Retina (tissue), 1 donor: ENCODE measurements at regions not wholly inside any gene's neighbourhood (a gene's known extent, or its start where the extent isn't known, plus 50 kb on each side); places are given as distances from the start of the nearest gene placed in this dataset.

Experiments
- DNase-seq: peaks from one replicate; pipeline ENCODE4 v3.0.0-alpha.2; 2016

GRCh38 chr5:119792161-119792799 lies 162.9 kb downstream of the FAM170A start:
- no peak for DNase-seq

DNA sequence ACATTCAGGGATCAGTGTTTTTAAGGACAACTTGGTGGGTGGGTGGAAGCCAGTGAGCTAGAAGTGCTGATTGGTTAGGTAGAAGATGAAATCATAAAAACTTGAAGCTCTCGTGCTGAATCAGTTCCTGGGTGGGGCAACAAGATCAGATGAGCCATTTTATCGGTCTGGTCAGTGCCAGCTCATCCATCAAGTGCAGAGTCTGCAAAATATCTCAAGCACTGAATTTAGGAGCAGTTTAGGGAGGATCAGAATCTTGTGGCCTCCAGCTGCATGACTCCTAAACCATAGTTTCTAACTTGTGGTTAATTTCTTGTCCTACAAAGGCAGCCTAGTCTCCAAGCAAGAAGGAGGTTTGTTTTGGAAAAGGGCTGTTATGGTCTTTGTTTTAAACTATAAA lies 166.4 kb downstream of the FAM170A start:
- DNase-seq: no peak

DNA sequence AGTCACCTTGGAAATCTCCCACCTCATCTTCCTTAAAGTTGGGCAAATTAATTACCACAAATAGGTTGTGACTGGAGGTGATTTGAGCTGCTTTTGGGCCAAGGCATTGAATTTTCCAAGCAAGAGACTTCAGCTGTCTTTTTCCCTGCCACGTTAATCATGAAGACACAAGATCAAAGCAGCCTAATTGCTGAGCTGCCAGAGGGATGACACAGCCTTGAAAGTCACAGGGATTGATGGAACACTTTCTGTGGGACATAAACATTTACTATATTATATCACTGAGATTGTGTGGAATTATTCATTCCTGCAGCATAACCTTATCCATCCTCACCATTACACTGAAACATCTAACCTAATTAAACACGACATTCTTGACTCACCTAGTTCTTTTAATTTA lies 172.2 kb downstream of the FAM170A start:
- no peak for DNase-seq

DNA sequence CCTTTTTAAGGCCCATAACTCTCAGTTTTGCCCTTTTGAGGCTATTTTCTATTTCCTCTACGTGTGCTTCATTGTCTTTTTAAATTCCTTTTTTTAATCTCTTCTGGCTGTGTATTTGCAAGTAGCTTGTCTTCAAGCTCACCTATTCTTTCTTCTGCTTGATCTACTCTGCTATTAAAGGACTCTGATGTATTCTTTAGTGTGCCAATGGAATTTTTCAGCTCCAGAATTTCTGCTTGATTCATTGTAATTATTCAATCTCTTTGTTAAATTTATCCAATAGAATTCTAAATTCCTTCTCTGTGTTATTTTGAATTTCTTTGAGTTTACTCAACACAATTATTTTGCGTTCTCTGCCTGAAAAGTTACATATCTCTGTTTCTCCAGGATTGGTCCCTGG lies 178.7 kb downstream of the FAM170A start:
- no peak for DNase-seq

- no peak for DNase-seq
Measured at GRCh38 chr5:119808474-119808873, 179.1 kb downstream of the FAM170A start.

GRCh38 chr5:119810217-119810616 lies 180.9 kb downstream of the FAM170A start:
- DNase-seq: no peak

GRCh38 chr5:119811458-119811857 lies 182.1 kb downstream of the FAM170A start:
- no peak for DNase-seq

- no peak for DNase-seq
Measured at GRCh38 chr5:119814655-119815054, 185.3 kb downstream of the FAM170A start.

DNA sequence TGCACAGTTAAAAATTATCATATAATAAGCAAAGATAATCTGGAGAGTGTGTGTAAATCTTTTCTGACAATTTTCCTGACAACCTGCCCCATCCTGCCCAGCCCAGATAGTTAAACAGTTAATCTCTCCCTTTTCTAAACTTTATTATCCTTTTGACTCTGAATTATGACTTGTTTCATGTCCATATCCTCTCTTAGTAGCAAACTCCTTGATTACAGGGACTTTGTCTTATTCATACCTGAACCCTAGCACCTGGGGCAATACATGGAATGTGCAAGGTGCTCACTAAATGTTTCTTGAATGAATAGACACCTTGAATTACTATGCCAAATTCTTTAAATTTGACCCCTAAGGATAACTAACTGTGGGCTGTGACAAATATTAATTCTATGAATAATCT lies 186.7 kb downstream of the FAM170A start:
- no peak for DNase-seq

GRCh38 chr5:119820016-119820415 lies 190.7 kb downstream of the FAM170A start:
- no peak for DNase-seq

DNA sequence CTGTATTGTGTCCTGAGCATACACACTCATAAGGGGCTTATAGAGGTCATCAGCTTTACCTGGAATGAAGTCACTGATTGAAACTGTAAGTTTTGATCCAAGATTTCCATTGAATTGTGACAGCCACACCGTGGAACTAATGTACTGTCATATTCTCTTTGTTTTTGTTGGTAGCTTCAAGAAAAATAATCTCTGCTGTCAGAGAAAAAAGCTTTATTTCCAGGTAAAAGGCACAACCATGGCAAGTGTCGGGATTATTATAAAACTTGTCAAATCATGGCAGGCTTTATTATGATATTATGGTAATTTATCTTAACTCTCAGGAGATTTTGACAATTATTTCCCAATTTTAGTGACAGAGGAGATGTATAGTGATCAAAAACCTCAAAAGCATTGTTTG lies 191.2 kb downstream of the FAM170A start:
- no peak for DNase-seq

DNA sequence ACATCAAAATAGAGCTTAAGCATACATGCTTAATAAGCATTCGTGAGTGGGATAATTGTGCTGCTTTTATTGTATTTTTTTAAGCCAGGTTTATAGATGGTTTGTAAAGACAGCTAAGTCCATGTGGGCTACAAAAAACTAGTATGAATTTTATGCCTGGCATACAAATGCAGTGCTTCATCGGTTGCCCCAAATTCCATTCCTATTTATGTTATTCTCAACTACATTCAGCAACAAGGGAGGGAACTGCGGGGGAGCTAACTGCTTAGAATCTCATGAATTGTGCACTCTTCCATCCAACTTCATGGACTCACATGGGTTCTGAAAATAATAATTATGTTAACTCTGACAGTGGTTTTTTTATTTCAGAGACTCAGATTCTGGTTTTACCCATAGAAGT lies 199.2 kb downstream of the FAM170A start:
- DNase-seq: peak; percentile 27

DNA sequence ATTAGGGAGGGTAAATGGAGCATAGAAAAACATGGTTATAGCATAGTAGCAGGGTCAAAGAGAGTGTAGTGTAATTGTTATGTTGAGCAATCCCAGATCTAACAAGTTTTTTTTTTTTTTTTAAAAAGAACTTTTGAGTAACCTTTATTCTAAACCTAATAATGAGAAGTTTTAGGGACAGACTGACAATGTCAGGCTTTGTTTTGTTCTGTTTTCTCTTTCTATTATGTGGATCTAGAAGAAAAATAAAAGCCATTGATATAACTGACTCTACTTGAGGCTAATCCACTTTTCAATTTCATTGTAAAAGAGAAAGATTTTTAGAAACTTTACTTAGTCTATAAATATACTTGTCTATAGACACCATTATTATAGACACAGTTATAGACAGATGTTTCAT lies 200.0 kb downstream of the FAM170A start:
- DNase-seq: no peak

DNA sequence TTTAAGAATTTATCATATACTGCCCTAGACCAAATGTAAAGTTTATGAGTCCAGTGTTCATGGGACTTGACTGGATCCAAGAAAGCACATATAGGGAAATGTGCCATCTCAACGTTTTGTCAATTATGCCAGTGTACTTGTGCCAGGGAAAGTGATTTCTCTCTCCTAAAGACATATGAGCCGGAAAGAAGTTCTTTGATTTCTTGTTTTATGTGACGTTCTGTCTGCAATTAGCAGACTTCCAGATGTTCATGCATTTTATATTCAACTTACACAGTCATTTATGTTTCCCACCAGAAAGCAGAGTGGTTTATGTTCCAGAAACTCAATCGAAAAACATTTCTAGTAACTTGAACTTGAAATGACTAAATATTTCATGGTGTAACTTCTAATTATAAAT lies 203.8 kb downstream of the FAM170A start:
- no peak for DNase-seq

DNA sequence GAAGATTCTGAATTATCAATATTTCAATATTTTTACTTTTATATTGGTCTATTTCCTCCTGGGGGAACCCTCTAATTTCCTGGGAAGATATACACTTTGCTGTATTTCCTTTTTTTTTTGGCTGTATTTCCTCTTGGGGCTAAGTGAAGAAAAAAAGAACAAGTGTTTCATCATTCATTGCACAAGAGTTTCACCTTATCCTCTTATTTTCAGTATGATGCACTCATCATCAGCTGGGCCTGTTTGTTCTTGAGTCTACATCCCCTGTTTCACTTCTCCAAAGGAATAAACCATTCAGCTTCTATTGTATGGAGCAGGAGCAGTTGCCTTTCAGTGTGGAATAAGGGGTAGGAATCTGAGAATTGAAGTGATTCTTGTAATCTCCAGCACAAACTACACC lies 210.8 kb downstream of the FAM170A start:
- DNase-seq: no peak

GRCh38 chr5:119852140-119852539 lies 222.8 kb downstream of the FAM170A start:
- DNase-seq: no peak

- no peak for DNase-seq
Measured at GRCh38 chr5:119860463-119860862, 231.1 kb downstream of the FAM170A start.

- no peak for DNase-seq
Measured at GRCh38 chr5:119862619-119863018, 233.3 kb downstream of the FAM170A start.

- DNase-seq: no peak
Measured at GRCh38 chr5:119864286-119864685, 234.9 kb downstream of the FAM170A start.

- DNase-seq: no peak
Measured at GRCh38 chr5:119873611-119874010, 244.3 kb downstream of the FAM170A start.

DNA sequence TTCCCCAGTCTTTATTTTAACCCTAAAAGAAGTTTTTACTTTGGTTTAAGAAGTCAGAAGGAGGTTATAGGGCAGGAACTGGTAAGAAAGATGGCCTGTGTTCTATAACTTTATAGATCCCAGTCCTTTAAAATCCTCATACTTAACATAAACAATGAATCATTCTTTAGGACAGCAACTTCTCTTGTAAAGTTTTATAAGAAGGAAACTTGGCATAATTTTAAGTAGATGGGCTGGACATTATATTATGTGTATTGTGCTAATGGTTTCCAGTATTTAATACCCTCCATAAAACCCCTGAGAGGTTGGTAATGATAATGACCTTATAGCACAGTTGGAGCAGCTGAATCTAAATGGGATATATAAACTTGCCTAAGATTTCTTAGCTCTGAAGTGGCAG lies 247.2 kb downstream of the FAM170A start:
- no peak for DNase-seq

DNA sequence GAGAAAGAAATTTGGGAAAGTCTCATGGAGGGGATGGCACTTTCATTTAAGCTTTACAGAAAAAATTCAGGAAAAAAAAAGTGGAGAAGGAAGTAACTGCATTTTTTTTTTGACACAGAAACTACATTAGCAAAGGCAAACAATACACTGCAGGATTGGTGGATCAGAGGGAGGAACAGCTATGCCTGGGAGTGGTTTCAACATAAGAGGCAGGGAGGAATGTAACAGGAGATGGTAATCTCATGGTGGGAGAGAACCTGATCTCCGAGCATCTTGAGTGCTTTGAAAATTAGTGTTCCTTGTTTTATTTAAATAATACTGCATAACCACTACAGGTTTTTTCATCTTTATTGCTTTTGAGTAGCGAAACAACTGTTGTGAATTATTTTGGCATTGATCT lies 249.4 kb downstream of the FAM170A start:
- DNase-seq: no peak

- no peak for DNase-seq
Measured at GRCh38 chr5:119879446-119879845, 250.1 kb downstream of the FAM170A start.

GRCh38 chr5:119895066-119895465 lies 265.7 kb downstream of the FAM170A start:
- no peak for DNase-seq

- no peak for DNase-seq
Measured at GRCh38 chr5:119896826-119897536, 267.6 kb downstream of the FAM170A start.
